Gastrocnemius medialis (tissue), 4 donors: ENCODE measurements at regions not wholly inside any gene's neighbourhood (a gene's known extent, or its start where the extent isn't known, plus 50 kb on each side); places are given as distances from the start of the nearest gene placed in this dataset.

ENCODE experiments used
- POLR2A ChIP-seq, 2 donors: fragments of 450-650 bp; IDR thresholded peaks; one replicate each; pipeline ENCODE4 v1.6.1; 2017; ENCODE audit warnings: antibody characterized with exemption in 2 of 2, mild to moderate bottlenecking in 2 of 2, moderate library complexity in 2 of 2
- TF ChIP-seq, protein P1 (sequence below), 5 experiments: fragments of 450-650 bp in 3 of 5; fragments of 200-600 bp in 2 of 5; sonication (generic) in 2 of 5; IDR thresholded peaks in 4 of 5; conservative IDR thresholded peaks in 1 of 5; 1 replicate in 4 of 5; 2 replicates in 1 of 5; pipeline ENCODE4 v1.5.1; 2016 to 2019; ENCODE audit warnings: antibody characterized with exemption in 5 of 5, mild to moderate bottlenecking in 3 of 5, moderate library complexity in 3 of 5

DNA sequence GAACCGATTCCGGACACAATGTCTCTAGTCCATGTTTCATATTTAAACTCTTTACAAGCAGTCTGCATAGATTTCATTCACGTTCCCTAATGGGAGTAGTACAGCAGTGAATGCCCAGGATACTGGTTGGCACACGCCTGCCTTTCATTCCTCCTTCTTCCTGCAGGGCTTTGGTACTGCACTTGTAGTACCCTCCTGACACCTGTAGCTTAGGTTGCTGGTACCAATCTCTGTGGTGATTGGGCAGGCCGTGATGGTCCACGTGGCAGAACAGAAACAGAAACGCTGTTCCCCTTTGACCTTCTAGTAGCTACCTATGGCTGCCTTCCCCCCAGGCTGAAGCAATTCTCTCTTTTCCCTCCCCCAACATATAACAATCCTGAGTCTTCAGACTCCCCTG is 107.3 kb upstream of the MEGF10 start:
- TF ChIP-seq POLR2A (IDR thresholded peaks at IDR 0.05): no peak
- TF ChIP-seq, protein P1, sequence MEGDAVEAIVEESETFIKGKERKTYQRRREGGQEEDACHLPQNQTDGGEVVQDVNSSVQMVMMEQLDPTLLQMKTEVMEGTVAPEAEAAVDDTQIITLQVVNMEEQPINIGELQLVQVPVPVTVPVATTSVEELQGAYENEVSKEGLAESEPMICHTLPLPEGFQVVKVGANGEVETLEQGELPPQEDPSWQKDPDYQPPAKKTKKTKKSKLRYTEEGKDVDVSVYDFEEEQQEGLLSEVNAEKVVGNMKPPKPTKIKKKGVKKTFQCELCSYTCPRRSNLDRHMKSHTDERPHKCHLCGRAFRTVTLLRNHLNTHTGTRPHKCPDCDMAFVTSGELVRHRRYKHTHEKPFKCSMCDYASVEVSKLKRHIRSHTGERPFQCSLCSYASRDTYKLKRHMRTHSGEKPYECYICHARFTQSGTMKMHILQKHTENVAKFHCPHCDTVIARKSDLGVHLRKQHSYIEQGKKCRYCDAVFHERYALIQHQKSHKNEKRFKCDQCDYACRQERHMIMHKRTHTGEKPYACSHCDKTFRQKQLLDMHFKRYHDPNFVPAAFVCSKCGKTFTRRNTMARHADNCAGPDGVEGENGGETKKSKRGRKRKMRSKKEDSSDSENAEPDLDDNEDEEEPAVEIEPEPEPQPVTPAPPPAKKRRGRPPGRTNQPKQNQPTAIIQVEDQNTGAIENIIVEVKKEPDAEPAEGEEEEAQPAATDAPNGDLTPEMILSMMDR (IDR thresholded peaks at IDR 0.05 in 4 of 5, conservative IDR thresholded peaks at IDR 0.05 in 1 of 5): no peak
